Body of pancreas (tissue), 4 donors: ENCODE measurements at regions not wholly inside any gene's neighbourhood (a gene's known extent, or its start where the extent isn't known, plus 50 kb on each side); places are given as distances from the start of the nearest gene placed in this dataset.

Source experiments
- ATAC-seq: fragments of 150-250 bp; one replicate; pipeline ENCODE4 v1.9.1; 2016
- DNase-seq, 4 donors: peaks; one replicate each; pipeline ENCODE4 v3.0.0-alpha.2; 2019
- H3K27ac ChIP-seq, 4 donors: fragments of 200-600 bp; sonication (generic); 1 replicate in 3 of 4; 2 replicates in 1 of 4; pipeline versions ENCODE4 v1.5.1 to v1.6.1; 2016 to 2019; ENCODE audit warnings: mild to moderate bottlenecking in 1 of 4, mixed read lengths in 1 of 4, moderate library complexity in 1 of 4
- H3K27me3 ChIP-seq, 2 donors: fragments of 200-600 bp; sonication (generic); one replicate each; pipeline ENCODE4 v1.6.0; 2016; ENCODE audit warnings: mild to moderate bottlenecking in 1 of 2
- H3K36me3 ChIP-seq, 2 donors: fragments of 200-600 bp; sonication (generic); replicated peaks in 1 of 2; 2 replicates each; pipeline ENCODE4 v1.5.1; 2016; ENCODE audit warnings: low read depth in 2 of 2; ENCODE audit not compliant: insufficient read depth in 1 of 2
- H3K4me1 ChIP-seq: fragments of 200-600 bp; sonication (generic); one replicate; pipeline ENCODE4 v1.6.0; 2016
- H3K4me3 ChIP-seq, 2 donors: fragments of 200-600 bp; sonication (generic); 1 replicate in 1 of 2; 2 replicates in 1 of 2; pipeline ENCODE4 v1.5.1; 2016 to 2019
- H3K9me3 ChIP-seq, 3 donors: fragments of 200-600 bp; sonication (generic); 1 replicate in 2 of 3; 2 replicates in 1 of 3; pipeline ENCODE4 v1.5.1; 2016
- POLR2A ChIP-seq, 3 donors: fragments of 450-650 bp; IDR thresholded peaks; one replicate each; pipeline ENCODE4 v1.6.1; 2016; ENCODE audit warnings: antibody characterized with exemption in 3 of 3, mild to moderate bottlenecking in 2 of 3
- WGBS, 2 donors: methylation state at CpG; one replicate each; pipeline ENCODE4 v1.1.5; 2017; 5-methylcytosine and 5-hydroxymethylcytosine counted together
- intact Hi-C: fragments of 100-400 bp; cut with DNase I; formaldehyde crosslinking; loops from one replicate; pipeline ENCODE4 v1.15.1; 2023
- TF ChIP-seq, protein P1 (sequence below), 7 experiments: fragments of 450-650 bp in 4 of 7; fragments of 200-600 bp in 3 of 7; sonication (generic) in 3 of 7; IDR thresholded peaks; one replicate each; pipeline ENCODE4 v1.5.1; 2016 to 2019; ENCODE audit warnings: antibody characterized with exemption in 7 of 7

DNA sequence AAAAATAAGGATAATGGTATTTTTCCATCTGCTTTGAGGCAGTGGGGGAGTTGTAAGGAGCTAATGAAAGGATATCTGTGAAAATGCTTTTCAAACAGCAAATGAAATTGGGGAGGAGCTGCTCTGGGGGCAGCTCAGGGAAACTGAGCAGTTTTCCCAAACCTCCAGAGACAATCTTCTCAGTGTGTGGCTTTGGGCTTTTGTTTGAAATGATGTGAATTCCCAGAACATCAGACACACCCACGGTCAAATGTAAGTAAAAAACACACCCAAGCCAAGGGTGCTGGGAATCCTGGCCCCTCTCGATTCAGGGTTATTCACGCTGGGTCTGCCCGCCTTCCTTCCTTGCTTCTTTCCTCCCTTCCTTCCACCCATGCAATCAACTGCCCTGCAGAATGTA, 512.6 kb downstream of the BNC2 start:
- WGBS, 2 donors = 73 to 77% methylated on average over 4 of the region's 4 CpGs

DNA sequence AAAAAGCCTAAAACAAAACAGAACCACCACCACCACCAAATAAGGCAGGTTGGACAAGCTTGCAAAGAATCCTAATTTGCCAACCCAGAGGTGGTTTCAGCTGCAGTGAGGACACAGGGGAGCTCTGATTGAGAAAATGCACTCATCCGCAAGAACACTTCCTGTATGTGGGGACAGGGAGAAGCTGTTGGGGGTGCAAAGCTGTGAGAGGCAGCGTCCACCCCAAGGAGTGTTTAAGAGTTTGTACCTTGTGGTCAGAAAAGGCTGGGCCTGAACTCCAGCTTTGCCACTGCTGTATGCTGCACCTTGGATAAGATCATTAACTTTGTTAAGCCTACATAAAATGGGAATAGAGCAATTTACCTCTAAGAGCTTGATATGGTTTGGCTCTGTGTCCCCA, 511.7 kb downstream of the BNC2 start:
- 64 to 70% methylated on average over 2 of the region's 2 CpGs for WGBS, 2 donors
- H3K9me3 ChIP-seq = no peaks in the 10 kb centered on the region
- intact Hi-C loops = no loop called here
- H3K27me3 ChIP-seq = no peaks in the 10 kb centered on the region
- H3K36me3 ChIP-seq = no peaks in the 10 kb centered on the region
- no peak overlapping the region for H3K4me3 ChIP-seq
- DNase-seq = no peak
- H3K27ac ChIP-seq = no peak overlapping the region
- no peak for TF ChIP-seq POLR2A (IDR thresholded peaks at IDR 0.05)
- TF ChIP-seq, protein P1, sequence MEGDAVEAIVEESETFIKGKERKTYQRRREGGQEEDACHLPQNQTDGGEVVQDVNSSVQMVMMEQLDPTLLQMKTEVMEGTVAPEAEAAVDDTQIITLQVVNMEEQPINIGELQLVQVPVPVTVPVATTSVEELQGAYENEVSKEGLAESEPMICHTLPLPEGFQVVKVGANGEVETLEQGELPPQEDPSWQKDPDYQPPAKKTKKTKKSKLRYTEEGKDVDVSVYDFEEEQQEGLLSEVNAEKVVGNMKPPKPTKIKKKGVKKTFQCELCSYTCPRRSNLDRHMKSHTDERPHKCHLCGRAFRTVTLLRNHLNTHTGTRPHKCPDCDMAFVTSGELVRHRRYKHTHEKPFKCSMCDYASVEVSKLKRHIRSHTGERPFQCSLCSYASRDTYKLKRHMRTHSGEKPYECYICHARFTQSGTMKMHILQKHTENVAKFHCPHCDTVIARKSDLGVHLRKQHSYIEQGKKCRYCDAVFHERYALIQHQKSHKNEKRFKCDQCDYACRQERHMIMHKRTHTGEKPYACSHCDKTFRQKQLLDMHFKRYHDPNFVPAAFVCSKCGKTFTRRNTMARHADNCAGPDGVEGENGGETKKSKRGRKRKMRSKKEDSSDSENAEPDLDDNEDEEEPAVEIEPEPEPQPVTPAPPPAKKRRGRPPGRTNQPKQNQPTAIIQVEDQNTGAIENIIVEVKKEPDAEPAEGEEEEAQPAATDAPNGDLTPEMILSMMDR (IDR thresholded peaks at IDR 0.05) = no peak
- H3K4me1 ChIP-seq = no peaks in the 10 kb centered on the region
- no peak for ATAC-seq

More for the DNA sequence above, 512.6 kb downstream of the BNC2 start:
- Histone ChIP-seq H3K36me3 (no peaks in the 10 kb centered on the region), H3K4me1 (peaks cover 6% of the 10 kb centered on the region), H3K4me3 (no peak overlapping the region), H3K27ac (no peak overlapping the region), H3K27me3 (no peaks in the 10 kb centered on the region), H3K9me3 (no peaks in the 10 kb centered on the region)
- ATAC-seq (no peak), DNase-seq (no peak)
- no peak for TF ChIP-seq POLR2A (IDR thresholded peaks at IDR 0.05)
- TF ChIP-seq, protein P1 (IDR thresholded peaks at IDR 0.05) = no peak
- intact Hi-C loops = no loop called here
